ENCODE measurements at regions not wholly inside any gene's neighbourhood (a gene's known extent, or its start where the extent isn't known, plus 50 kb on each side); places are given as distances from the start of the nearest gene placed in this dataset.
"Not testable (repeated sequence)": the region's sequence is repeated elsewhere in the genome, so short reads cannot be mapped to it uniquely, and the experiment has no call there.

DNA sequence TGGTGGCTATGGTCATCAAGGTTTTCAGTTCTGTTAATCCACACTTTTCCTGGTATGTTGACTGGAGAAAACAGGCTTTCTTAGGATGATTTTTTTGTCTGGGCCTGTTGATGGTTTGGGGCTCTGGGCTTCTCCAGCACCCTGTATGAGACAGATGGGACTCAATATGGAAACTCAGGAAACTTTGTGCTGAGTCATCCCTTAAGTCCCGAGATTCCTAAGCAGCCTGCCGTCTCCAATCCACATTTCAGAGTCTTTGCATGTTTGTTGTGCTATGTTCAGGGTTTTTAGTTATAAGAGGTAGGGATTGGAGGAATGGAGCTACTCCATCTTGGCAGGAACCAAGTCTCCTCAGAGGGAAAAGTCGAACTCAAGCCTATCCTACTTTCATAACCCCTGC lies 253.3 kb upstream of the FOXF1 start:
- peaks cover 3% of the 10 kb centered on the region for H3K9me3 ChIP-seq (ENCODE audit: control insufficient read depth, insufficient read depth, low read length)
- H3K9ac ChIP-seq (ENCODE audit: low read depth, low read length) = no peak overlapping the region
- no peak overlapping the region for H3K4me3 ChIP-seq (ENCODE audit: low read depth, low read length)
- no peaks in the 10 kb centered on the region for H3K4me1 ChIP-seq (ENCODE audit: control insufficient read depth, insufficient read depth, low read length)
- H3K27me3 ChIP-seq (ENCODE audit: control insufficient read depth, insufficient read depth, low read length) = no peaks in the 10 kb centered on the region
- H3K36me3 ChIP-seq (ENCODE audit: control insufficient read depth, insufficient read depth, low read length) = no peaks in the 10 kb centered on the region

- peaks cover 4% of the 10 kb centered on the region for H3K9me3 ChIP-seq (ENCODE audit: control insufficient read depth, insufficient read depth, low read length)
- H3K9ac ChIP-seq (ENCODE audit: low read depth, low read length) = no peak overlapping the region
Measured at GRCh38 chr16:86257546-86257945, 252.8 kb upstream of the FOXF1 start.

DNA sequence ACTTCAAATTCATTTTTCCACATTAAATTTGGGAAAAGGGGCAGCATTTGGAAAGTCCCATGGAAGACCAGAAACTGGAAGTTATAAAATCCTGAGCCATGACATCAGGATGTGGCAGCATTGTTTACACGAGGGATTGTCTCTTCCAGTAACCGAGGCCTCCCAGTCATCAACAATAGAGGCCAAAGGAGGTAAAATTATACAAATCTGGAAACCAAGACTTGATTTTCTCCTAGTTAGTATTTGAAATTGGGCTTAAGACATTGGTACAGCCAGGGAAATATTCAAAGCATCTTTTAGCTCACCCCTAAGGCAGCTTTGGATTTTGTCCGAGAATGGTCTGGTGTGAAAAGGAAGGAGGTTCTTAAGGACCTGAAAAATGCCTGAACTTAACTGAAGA lies 251.6 kb upstream of the FOXF1 start:
- peaks cover 4% of the 10 kb centered on the region for H3K9me3 ChIP-seq (ENCODE audit: control insufficient read depth, insufficient read depth, low read length)
- no peaks in the 10 kb centered on the region for H3K36me3 ChIP-seq (ENCODE audit: control insufficient read depth, insufficient read depth, low read length)
- no peak overlapping the region for H3K4me3 ChIP-seq (ENCODE audit: low read depth, low read length)
- H3K27me3 ChIP-seq (ENCODE audit: control insufficient read depth, insufficient read depth, low read length) = no peaks in the 10 kb centered on the region
- H3K9ac ChIP-seq (ENCODE audit: low read depth, low read length) = no peak overlapping the region
- no peaks in the 10 kb centered on the region for H3K4me1 ChIP-seq (ENCODE audit: control insufficient read depth, insufficient read depth, low read length)

More at GRCh38 chr16:86257546-86257945, 252.8 kb upstream of the FOXF1 start:
- H3K36me3 ChIP-seq (ENCODE audit: control insufficient read depth, insufficient read depth, low read length) = no peaks in the 10 kb centered on the region
- H3K4me1 ChIP-seq (ENCODE audit: control insufficient read depth, insufficient read depth, low read length) = no peaks in the 10 kb centered on the region
- H3K4me3 ChIP-seq (ENCODE audit: low read depth, low read length) = no peak overlapping the region
- H3K27me3 ChIP-seq (ENCODE audit: control insufficient read depth, insufficient read depth, low read length) = no peaks in the 10 kb centered on the region

DNA sequence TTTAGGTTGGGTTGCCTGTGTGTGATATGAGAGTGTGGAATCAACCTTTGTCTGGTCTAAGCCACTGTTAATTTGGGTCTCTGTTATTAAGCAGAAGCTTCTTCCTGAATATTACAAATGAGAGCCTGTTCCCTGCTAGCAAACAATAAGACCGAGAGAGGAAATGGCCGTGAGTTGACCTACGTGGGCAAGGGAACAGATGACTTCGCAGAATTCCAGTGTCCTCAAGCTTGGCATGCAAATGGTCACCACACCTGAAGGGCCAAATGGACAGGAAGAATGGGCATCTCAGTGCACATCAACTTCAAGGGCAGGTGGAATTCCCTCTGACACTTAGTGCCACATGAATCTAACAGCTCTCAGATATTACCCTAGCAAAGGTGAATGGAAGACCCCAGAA lies 250.8 kb upstream of the FOXF1 start:
- Histone ChIP-seq H3K4me3 (ENCODE audit: low read depth, low read length) (no peak overlapping the region), H3K36me3 (ENCODE audit: control insufficient read depth, insufficient read depth, low read length) (no peaks in the 10 kb centered on the region), H3K9ac (ENCODE audit: low read depth, low read length) (no peak overlapping the region)

GRCh38 chr16:86261379-86261778 lies 248.9 kb upstream of the FOXF1 start:
- Histone ChIP-seq H3K4me3 (ENCODE audit: low read depth, low read length) (no peak overlapping the region), H3K9ac (ENCODE audit: low read depth, low read length) (no peak overlapping the region), H3K27me3 (ENCODE audit: control insufficient read depth, insufficient read depth, low read length) (no peaks in the 10 kb centered on the region), H3K36me3 (ENCODE audit: control insufficient read depth, insufficient read depth, low read length) (no peaks in the 10 kb centered on the region), H3K9me3 (ENCODE audit: control insufficient read depth, insufficient read depth, low read length) (peaks cover 4% of the 10 kb centered on the region), H3K4me1 (ENCODE audit: control insufficient read depth, insufficient read depth, low read length) (no peaks in the 10 kb centered on the region)

More for the DNA sequence above, 250.8 kb upstream of the FOXF1 start:
- peaks cover 4% of the 10 kb centered on the region for H3K9me3 ChIP-seq (ENCODE audit: control insufficient read depth, insufficient read depth, low read length)
- H3K4me1 ChIP-seq (ENCODE audit: control insufficient read depth, insufficient read depth, low read length) = no peaks in the 10 kb centered on the region
- H3K27me3 ChIP-seq (ENCODE audit: control insufficient read depth, insufficient read depth, low read length) = no peaks in the 10 kb centered on the region

- H3K9me3 ChIP-seq (ENCODE audit: control insufficient read depth, insufficient read depth, low read length); H3K36me3 ChIP-seq (ENCODE audit: control insufficient read depth, insufficient read depth, low read length); H3K4me3 ChIP-seq (ENCODE audit: low read depth, low read length); H3K4me1 ChIP-seq (ENCODE audit: control insufficient read depth, insufficient read depth, low read length); H3K9ac ChIP-seq (ENCODE audit: low read depth, low read length); H3K27me3 ChIP-seq (ENCODE audit: control insufficient read depth, insufficient read depth, low read length): not testable (repeated sequence)
Measured at GRCh38 chr16:86267657-86268056, 242.7 kb upstream of the FOXF1 start.

GRCh38 chr16:86270696-86271095 lies 239.6 kb upstream of the FOXF1 start:
- H3K27me3 ChIP-seq (ENCODE audit: control insufficient read depth, insufficient read depth, low read length) = peaks cover 2% of the 10 kb centered on the region
- no peaks in the 10 kb centered on the region for H3K36me3 ChIP-seq (ENCODE audit: control insufficient read depth, insufficient read depth, low read length)
- H3K9ac ChIP-seq (ENCODE audit: low read depth, low read length) = no peak overlapping the region
- H3K4me3 ChIP-seq (ENCODE audit: low read depth, low read length) = no peak overlapping the region
- H3K4me1 ChIP-seq (ENCODE audit: control insufficient read depth, insufficient read depth, low read length) = no peaks in the 10 kb centered on the region
- H3K9me3 ChIP-seq (ENCODE audit: control insufficient read depth, insufficient read depth, low read length) = no peaks in the 10 kb centered on the region

GRCh38 chr16:86272744-86273143 lies 237.6 kb upstream of the FOXF1 start:
- H3K9me3 ChIP-seq (ENCODE audit: control insufficient read depth, insufficient read depth, low read length) = no peaks in the 10 kb centered on the region
- H3K27me3 ChIP-seq (ENCODE audit: control insufficient read depth, insufficient read depth, low read length) = peaks cover 3% of the 10 kb centered on the region
- no peak overlapping the region for H3K9ac ChIP-seq (ENCODE audit: low read depth, low read length)
- no peak overlapping the region for H3K4me3 ChIP-seq (ENCODE audit: low read depth, low read length)
- H3K36me3 ChIP-seq (ENCODE audit: control insufficient read depth, insufficient read depth, low read length) = no peaks in the 10 kb centered on the region
- H3K4me1 ChIP-seq (ENCODE audit: control insufficient read depth, insufficient read depth, low read length) = peaks cover 4% of the 10 kb centered on the region

DNA sequence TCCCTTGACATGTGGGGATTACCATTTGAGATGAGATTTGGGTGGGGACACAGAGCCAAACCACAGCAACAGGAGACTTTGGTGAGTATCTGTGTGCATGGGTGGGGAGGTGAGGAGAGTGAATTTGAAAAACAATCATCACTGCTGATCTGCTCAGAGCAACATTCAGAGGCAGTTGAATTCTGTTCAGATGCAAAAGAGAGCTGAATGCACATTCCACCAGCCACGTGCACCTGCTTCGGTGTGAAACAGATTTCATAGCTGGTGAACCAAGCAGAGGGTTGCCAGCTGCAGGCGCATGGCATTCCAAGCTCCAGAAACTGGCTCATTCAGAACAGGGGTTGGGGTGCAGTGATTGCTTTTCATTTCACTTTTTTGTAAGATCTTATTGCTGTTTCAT lies 233.1 kb upstream of the FOXF1 start:
- peaks cover 10% of the 10 kb centered on the region for H3K4me1 ChIP-seq (ENCODE audit: control insufficient read depth, insufficient read depth, low read length)
- H3K9me3 ChIP-seq (ENCODE audit: control insufficient read depth, insufficient read depth, low read length) = no peaks in the 10 kb centered on the region
- H3K27me3 ChIP-seq (ENCODE audit: control insufficient read depth, insufficient read depth, low read length) = peaks cover 7% of the 10 kb centered on the region
- no peak overlapping the region for H3K4me3 ChIP-seq (ENCODE audit: low read depth, low read length)
- no peaks in the 10 kb centered on the region for H3K36me3 ChIP-seq (ENCODE audit: control insufficient read depth, insufficient read depth, low read length)
- no peak overlapping the region for H3K9ac ChIP-seq (ENCODE audit: low read depth, low read length)

DNA sequence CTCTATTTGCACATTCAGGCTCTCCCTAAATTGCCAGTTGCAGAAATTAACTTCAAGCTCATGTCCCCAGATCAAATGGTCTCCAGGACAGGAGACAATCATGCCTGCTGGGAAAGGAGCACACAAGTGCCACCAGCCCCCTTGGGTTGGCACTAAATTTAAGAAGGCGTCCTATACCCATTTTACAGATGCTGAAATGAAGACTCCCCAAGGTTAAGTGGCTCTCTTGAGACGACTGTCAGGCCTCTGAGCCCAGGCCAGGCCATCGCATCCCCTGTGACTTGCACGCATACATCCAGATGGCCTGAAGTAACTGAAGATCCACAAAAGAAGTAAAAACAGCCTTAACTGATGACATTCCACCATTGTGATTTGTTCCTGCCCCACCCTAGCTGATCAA lies 232.5 kb upstream of the FOXF1 start:
- not testable (repeated sequence) for H3K27me3 ChIP-seq (ENCODE audit: control insufficient read depth, insufficient read depth, low read length)

DNA sequence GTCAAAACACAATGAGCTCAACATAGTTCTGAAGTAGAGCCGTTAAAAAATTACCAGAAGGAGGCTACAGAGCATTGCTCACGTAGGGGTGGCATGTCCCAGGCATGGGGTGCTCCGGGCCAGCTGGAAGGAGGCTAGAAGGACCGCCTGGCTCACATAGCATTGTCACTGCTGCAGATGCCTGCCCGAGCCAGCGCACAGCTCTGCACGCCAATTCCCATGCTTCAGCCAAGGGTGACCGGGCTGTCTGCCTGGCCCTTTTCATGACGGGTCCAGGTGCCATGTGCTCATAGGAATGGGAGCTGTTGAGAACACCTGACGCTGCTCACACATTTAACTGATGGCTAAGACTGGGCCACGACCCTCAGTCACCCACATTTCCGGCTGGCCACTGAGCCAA lies 228.9 kb upstream of the FOXF1 start:
- Histone ChIP-seq H3K9me3 (ENCODE audit: control insufficient read depth, insufficient read depth, low read length) (no peaks in the 10 kb centered on the region), H3K9ac (ENCODE audit: low read depth, low read length) (no peak overlapping the region), H3K4me1 (ENCODE audit: control insufficient read depth, insufficient read depth, low read length) (peaks cover 21% of the 10 kb centered on the region), H3K27me3 (ENCODE audit: control insufficient read depth, insufficient read depth, low read length) (peaks cover 30% of the 10 kb centered on the region), H3K36me3 (ENCODE audit: control insufficient read depth, insufficient read depth, low read length) (no peaks in the 10 kb centered on the region), H3K4me3 (ENCODE audit: low read depth, low read length) (no peak overlapping the region)

More for the DNA sequence above, 232.5 kb upstream of the FOXF1 start:
- H3K4me3 ChIP-seq (ENCODE audit: low read depth, low read length); H3K9me3 ChIP-seq (ENCODE audit: control insufficient read depth, insufficient read depth, low read length); H3K9ac ChIP-seq (ENCODE audit: low read depth, low read length); H3K36me3 ChIP-seq (ENCODE audit: control insufficient read depth, insufficient read depth, low read length): not testable (repeated sequence)
- peaks cover 10% of the 10 kb centered on the region for H3K4me1 ChIP-seq (ENCODE audit: control insufficient read depth, insufficient read depth, low read length)

GRCh38 chr16:86283944-86284343 lies 226.4 kb upstream of the FOXF1 start:
- Histone ChIP-seq H3K27me3 (ENCODE audit: control insufficient read depth, insufficient read depth, low read length) (peaks cover 48% of the 10 kb centered on the region), H3K4me1 (ENCODE audit: control insufficient read depth, insufficient read depth, low read length) (peaks cover 16% of the 10 kb centered on the region), H3K9ac (ENCODE audit: low read depth, low read length) (no peak overlapping the region), H3K9me3 (ENCODE audit: control insufficient read depth, insufficient read depth, low read length) (no peaks in the 10 kb centered on the region), H3K36me3 (ENCODE audit: control insufficient read depth, insufficient read depth, low read length) (no peaks in the 10 kb centered on the region), H3K4me3 (ENCODE audit: low read depth, low read length) (no peak overlapping the region)

DNA sequence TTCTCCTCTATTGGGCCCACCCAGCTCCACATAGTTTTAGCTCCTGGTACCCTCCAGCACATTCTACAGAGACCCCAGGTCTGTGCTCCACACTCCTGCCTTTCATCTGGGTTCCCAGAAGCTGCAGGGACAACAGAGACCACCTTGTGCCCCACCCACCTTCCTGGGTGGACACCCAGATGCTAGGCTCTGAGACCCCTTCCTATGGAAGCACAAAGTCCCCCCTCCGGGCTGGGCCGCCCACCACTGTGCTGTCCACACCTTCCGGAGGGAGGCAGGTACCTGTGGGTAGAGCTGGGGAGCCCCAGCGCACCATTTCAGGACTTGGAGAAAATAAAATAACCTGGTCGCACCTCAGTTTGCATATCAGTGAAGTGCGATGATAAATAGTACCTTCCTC lies 224.9 kb upstream of the FOXF1 start:
- Histone ChIP-seq H3K27me3 (ENCODE audit: control insufficient read depth, insufficient read depth, low read length) (peaks cover 63% of the 10 kb centered on the region), H3K4me3 (ENCODE audit: low read depth, low read length) (peak overlapping the region; percentile 21), H3K9me3 (ENCODE audit: control insufficient read depth, insufficient read depth, low read length) (no peaks in the 10 kb centered on the region), H3K36me3 (ENCODE audit: control insufficient read depth, insufficient read depth, low read length) (no peaks in the 10 kb centered on the region), H3K4me1 (ENCODE audit: control insufficient read depth, insufficient read depth, low read length) (peaks cover 19% of the 10 kb centered on the region), H3K9ac (ENCODE audit: low read depth, low read length) (no peak overlapping the region)
